ENCODE measurements at regions not wholly inside any gene's neighbourhood (a gene's known extent, or its start where the extent isn't known, plus 50 kb on each side); places are given as distances from the start of the nearest gene placed in this dataset.

DNA sequence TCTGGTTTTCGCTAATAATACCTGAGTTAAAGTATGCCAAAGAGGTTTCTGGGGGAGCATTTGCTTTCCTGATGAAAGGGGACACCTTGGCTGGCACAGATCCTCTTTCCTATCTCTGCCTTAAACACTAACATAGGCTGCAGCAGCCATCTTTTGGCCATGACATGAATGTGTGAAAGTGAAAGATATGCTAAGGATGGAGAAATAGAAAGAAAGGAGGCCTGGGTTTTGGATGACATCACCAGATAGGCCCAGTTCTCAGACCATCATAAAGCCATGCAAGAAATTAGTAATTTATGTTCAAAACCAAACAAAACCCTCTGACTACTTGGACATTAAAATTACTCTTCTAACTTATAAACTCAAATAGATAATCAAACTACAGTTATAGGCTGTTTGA is 279.7 kb downstream of the COG6 start:
- no peak overlapping the region for H3K27ac ChIP-seq
- 1 to 96% (median 94%) methylated on average over 1 of the region's 1 CpG for WGBS, 3 donors
- no peak for TF ChIP-seq POLR2A (IDR thresholded peaks at IDR 0.05)
- TF ChIP-seq EP300 (IDR thresholded peaks at IDR 0.05): no peak
- TF ChIP-seq, protein P1, sequence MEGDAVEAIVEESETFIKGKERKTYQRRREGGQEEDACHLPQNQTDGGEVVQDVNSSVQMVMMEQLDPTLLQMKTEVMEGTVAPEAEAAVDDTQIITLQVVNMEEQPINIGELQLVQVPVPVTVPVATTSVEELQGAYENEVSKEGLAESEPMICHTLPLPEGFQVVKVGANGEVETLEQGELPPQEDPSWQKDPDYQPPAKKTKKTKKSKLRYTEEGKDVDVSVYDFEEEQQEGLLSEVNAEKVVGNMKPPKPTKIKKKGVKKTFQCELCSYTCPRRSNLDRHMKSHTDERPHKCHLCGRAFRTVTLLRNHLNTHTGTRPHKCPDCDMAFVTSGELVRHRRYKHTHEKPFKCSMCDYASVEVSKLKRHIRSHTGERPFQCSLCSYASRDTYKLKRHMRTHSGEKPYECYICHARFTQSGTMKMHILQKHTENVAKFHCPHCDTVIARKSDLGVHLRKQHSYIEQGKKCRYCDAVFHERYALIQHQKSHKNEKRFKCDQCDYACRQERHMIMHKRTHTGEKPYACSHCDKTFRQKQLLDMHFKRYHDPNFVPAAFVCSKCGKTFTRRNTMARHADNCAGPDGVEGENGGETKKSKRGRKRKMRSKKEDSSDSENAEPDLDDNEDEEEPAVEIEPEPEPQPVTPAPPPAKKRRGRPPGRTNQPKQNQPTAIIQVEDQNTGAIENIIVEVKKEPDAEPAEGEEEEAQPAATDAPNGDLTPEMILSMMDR (IDR thresholded peaks at IDR 0.05): no peak
- DNase-seq: no peak
- no peaks in the 10 kb centered on the region for H3K36me3 ChIP-seq
- H3K4me3 ChIP-seq: no peak overlapping the region
- no peaks in the 10 kb centered on the region for H3K9me3 ChIP-seq
- H3K27me3 ChIP-seq: no peaks in the 10 kb centered on the region
- intact Hi-C loops (cut with DNase I): no loop called here
- no peaks in the 10 kb centered on the region for H3K4me1 ChIP-seq (ENCODE audit: insufficient read depth)

DNA sequence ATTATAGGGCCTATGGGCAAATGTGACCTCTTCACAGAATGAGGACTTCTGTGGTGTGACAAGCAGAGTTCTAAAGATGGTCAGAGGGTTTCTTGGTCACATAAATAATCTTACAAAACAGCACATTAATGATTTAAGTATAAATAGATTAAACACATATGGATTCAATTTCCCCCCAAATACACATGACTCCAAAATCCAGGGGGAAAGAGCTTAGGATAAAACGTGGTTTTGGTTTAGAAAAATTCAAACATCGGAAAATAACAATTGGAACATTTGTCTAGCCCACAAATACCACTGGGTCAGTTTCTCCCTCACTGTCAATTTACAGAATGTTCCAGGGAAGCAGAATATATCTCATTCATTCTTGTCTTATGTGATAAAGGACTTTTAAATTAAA is 283.1 kb downstream of the COG6 start:
- intact Hi-C loops (cut with DNase I): no loop called here
- Histone ChIP-seq H3K27ac (no peak overlapping the region), H3K27me3 (no peaks in the 10 kb centered on the region), H3K4me3 (no peak overlapping the region), H3K36me3 (no peaks in the 10 kb centered on the region), H3K9me3 (no peaks in the 10 kb centered on the region), H3K4me1 (ENCODE audit: insufficient read depth) (peaks cover 3% of the 10 kb centered on the region)
- WGBS, 3 donors: 71 to 80% (median 76%) methylated on average over 2 of the region's 2 CpGs
- DNase-seq: no peak
- TF ChIP-seq POLR2A (IDR thresholded peaks at IDR 0.05) (no peak), EP300 (IDR thresholded peaks at IDR 0.05) (no peak)
- TF ChIP-seq, protein P1 (IDR thresholded peaks at IDR 0.05): no peak

DNA sequence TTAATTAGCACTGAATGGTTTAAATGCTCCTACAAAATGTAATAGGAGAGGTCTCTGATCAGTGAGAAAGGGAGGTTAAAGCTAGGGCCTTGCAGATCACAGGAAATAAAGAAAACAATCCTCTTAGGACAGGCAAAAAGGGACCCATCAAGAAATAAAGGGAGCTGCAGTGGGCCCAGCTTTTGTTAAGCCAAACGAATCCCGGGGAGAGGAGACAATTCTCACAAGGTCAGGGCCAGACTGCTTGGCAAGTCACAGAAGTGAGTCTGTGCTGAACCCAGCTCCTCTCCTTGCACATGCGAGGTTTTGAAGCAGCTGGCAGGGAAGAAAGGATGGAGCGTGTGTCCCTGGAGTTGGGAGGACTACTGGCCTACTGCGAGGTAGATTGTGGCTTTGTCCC is 285.8 kb downstream of the COG6 start:
- H3K27ac ChIP-seq: no peak overlapping the region
- intact Hi-C loops (cut with DNase I): no loop called here
- H3K4me1 ChIP-seq (ENCODE audit: insufficient read depth): peaks cover 3% of the 10 kb centered on the region
- no peak overlapping the region for H3K4me3 ChIP-seq
- TF ChIP-seq, protein P1 (IDR thresholded peaks at IDR 0.05): no peak
- TF ChIP-seq POLR2A (IDR thresholded peaks at IDR 0.05) (no peak), EP300 (IDR thresholded peaks at IDR 0.05) (no peak)
- WGBS, 3 donors: 44 to 63% (median 45%) methylated on average over 5 of the region's 5 CpGs
- DNase-seq: peak in 2 of 5 donors; percentile 40 to 43
- no peaks in the 10 kb centered on the region for H3K27me3 ChIP-seq
- no peaks in the 10 kb centered on the region for H3K36me3 ChIP-seq
- H3K9me3 ChIP-seq: no peaks in the 10 kb centered on the region

- no peak for DNase-seq
- Histone ChIP-seq H3K9me3 (no peaks in the 10 kb centered on the region), H3K27ac (no peak overlapping the region), H3K4me3 (no peak overlapping the region), H3K4me1 (ENCODE audit: insufficient read depth) (peaks cover 3% of the 10 kb centered on the region), H3K27me3 (no peaks in the 10 kb centered on the region), H3K36me3 (no peaks in the 10 kb centered on the region)
- no peak for TF ChIP-seq POLR2A (IDR thresholded peaks at IDR 0.05)
- TF ChIP-seq, protein P1 (IDR thresholded peaks at IDR 0.05): no peak
- no peak for TF ChIP-seq EP300 (IDR thresholded peaks at IDR 0.05)
- intact Hi-C loops (cut with DNase I): no loop called here
- WGBS, 3 donors: 91 to 95% (median 92%) methylated on average over 8 of the region's 8 CpGs
Observed at GRCh38 chr13:39941911-39942551, 286.6 kb downstream of the COG6 start.
